ENCODE measurements at regions not wholly inside any gene's neighbourhood (a gene's known extent, or its start where the extent isn't known, plus 50 kb on each side); places are given as distances from the start of the nearest gene placed in this dataset.

DNA sequence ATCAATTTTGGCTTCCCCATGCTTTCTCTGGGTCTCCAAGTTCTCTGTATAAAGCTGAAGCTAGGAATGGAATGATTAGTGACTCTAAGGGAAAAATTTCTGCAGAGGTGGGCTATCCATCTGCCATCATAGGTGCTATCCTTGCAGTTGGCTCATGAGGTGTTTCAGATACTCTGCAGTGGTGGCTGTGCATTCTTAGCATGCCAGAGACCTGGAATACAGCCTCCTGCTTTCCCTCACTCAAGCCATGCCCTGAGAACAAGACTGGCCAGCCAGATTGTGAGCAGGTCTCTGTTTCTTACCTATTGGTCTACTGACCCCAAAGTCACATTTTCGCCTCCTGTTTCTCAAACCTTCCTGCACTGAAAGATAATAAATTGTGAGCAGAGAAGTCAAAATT is 719.6 kb downstream of the CCSER2 start:
- ChIA-PET CTCF (no interaction called here), POLR2A (no interaction called here)
- H3K4me3 ChIP-seq (ENCODE audit: low read depth, low read length) = no peak overlapping the region
- TF ChIP-seq, protein P1, sequence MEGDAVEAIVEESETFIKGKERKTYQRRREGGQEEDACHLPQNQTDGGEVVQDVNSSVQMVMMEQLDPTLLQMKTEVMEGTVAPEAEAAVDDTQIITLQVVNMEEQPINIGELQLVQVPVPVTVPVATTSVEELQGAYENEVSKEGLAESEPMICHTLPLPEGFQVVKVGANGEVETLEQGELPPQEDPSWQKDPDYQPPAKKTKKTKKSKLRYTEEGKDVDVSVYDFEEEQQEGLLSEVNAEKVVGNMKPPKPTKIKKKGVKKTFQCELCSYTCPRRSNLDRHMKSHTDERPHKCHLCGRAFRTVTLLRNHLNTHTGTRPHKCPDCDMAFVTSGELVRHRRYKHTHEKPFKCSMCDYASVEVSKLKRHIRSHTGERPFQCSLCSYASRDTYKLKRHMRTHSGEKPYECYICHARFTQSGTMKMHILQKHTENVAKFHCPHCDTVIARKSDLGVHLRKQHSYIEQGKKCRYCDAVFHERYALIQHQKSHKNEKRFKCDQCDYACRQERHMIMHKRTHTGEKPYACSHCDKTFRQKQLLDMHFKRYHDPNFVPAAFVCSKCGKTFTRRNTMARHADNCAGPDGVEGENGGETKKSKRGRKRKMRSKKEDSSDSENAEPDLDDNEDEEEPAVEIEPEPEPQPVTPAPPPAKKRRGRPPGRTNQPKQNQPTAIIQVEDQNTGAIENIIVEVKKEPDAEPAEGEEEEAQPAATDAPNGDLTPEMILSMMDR (IDR thresholded peaks at IDR 0.05; ENCODE audit: insufficient read depth, low read length, missing control alignments) = no peak
- DNase-seq (ENCODE audit: low read depth, low spot score) = no peak

DNA sequence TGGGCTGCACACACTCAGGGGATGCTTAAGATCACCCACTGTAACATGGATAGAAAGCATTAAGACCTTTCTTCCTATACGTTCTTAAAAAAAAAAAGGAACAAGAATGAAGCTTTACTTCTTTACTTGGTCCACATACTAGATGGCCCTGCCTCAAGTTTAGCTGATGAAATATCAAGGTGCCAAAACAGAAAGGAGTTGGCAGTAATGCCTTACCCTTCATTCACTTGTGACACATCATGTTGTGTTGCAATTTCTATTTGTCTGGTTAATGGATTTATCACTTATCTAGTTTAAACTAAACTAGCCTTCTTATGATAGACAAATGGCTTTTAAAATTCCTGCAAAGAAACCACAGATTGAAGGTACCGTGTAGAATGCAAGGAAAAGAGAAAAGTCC is 720.3 kb downstream of the CCSER2 start:
- ChIA-PET POLR2A (no interaction called here), CTCF (no interaction called here)
- TF ChIP-seq, protein P1 (IDR thresholded peaks at IDR 0.05; ENCODE audit: insufficient read depth, low read length, missing control alignments) = no peak
- no peak for DNase-seq (ENCODE audit: low read depth, low spot score)
- H3K4me3 ChIP-seq (ENCODE audit: low read depth, low read length) = no peak overlapping the region

DNA sequence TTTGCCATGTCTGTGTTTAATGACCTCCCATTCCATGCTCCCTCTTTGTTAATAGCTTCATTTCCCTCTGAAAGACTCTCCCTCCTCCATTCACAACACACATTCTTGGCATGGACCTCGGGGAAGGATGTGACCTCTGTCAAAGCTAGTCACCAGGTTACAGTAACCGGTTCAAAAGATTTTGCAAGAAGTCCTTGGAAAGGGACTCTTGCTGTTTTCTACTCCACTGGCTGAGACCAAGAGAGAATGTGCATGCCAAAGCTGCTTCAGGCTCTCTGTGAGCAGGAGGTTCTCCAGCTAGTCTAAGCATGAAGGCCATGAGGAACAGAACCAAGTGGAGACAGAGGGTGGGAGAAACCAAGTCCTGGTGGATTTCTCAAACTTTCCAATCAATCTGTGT is 732.6 kb downstream of the CCSER2 start:
- CTCF ChIA-PET = no interaction called here
- no peak overlapping the region for H3K4me3 ChIP-seq (ENCODE audit: low read depth, low read length)
- TF ChIP-seq, protein P1 (IDR thresholded peaks at IDR 0.05; ENCODE audit: insufficient read depth, low read length, missing control alignments) = no peak
- no peak for DNase-seq (ENCODE audit: low read depth, low spot score)
- POLR2A ChIA-PET = no interaction called here

DNA sequence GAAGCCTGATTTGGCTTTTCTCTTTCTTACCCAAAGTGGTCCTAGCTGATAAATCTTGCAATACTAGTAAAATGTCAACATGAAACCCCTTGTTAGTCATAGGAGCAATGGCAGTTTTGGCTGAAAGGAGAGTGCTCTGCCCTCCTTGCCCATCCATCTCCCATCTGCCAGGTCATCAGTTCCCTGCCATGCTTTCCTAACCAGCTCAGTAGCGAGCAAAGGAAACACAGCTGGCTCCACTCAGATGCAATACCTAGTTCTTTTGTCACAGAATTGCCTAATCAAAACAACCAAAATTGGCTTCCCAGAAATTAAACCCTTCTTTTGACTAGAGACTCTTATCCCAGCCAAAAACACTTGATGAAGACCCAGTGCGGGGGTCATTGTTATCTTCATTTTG is 733.0 kb downstream of the CCSER2 start:
- DNase-seq (ENCODE audit: low read depth, low spot score) = no peak
- POLR2A ChIA-PET = no interaction called here
- no peak overlapping the region for H3K4me3 ChIP-seq (ENCODE audit: low read depth, low read length)
- CTCF ChIA-PET = no interaction called here
- TF ChIP-seq, protein P1 (IDR thresholded peaks at IDR 0.05; ENCODE audit: insufficient read depth, low read length, missing control alignments) = no peak

DNA sequence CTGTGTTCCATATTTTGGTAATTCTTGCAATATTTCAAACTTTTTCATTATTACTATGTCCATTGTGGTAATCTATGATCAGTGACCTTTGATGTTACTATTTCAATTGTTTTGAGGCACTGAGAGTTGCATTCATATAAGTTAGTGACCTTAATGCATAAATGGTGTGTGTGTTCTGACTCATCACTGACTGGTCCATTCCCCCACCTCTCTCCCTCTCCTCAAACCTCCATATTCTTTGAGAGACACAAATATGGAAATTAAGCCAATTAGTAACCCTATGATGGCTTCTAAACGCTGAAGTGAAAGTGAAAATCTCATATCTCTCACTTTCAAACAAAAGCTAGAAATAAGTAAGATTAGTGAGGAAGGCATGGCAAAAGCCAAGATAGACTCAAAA is 739.6 kb downstream of the CCSER2 start:
- ChIA-PET POLR2A (no interaction called here), CTCF (no interaction called here)
- TF ChIP-seq, protein P1 (IDR thresholded peaks at IDR 0.05; ENCODE audit: insufficient read depth, low read length, missing control alignments) = no peak
- no peak for DNase-seq (ENCODE audit: low read depth, low spot score)
- no peak overlapping the region for H3K4me3 ChIP-seq (ENCODE audit: low read depth, low read length)

DNA sequence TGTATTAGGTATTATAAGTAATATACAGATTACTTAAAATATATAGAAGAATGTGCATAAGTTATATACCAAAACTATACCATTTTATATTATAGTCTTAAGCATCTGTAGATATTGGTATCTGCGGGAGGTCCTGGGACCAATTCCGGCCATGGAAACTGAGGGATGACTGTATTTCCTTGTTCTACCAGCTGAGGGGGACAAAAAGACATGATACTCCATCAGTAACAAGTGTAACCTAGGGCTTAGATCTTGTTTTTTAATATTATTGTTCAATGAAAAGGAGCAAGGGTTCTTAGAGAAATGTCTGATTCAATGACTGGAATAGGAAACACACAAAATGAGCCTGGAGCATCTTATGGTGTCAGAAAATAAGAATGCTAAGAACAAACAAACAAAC is 752.5 kb downstream of the CCSER2 start:
- ChIA-PET CTCF (no interaction called here), POLR2A (no interaction called here)
- H3K4me3 ChIP-seq (ENCODE audit: low read depth, low read length) = no peak overlapping the region
- TF ChIP-seq, protein P1 (IDR thresholded peaks at IDR 0.05; ENCODE audit: insufficient read depth, low read length, missing control alignments) = no peak
- DNase-seq (ENCODE audit: low read depth, low spot score) = no peak

All from AG04449 (cell line).